ENCODE measurements at regions not wholly inside any gene's neighbourhood (a gene's known extent, or its start where the extent isn't known, plus 50 kb on each side); places are given as distances from the start of the nearest gene placed in this dataset.
"Not testable (repeated sequence)": the region's sequence is repeated elsewhere in the genome, so short reads cannot be mapped to it uniquely, and the experiment has no call there.

DNA sequence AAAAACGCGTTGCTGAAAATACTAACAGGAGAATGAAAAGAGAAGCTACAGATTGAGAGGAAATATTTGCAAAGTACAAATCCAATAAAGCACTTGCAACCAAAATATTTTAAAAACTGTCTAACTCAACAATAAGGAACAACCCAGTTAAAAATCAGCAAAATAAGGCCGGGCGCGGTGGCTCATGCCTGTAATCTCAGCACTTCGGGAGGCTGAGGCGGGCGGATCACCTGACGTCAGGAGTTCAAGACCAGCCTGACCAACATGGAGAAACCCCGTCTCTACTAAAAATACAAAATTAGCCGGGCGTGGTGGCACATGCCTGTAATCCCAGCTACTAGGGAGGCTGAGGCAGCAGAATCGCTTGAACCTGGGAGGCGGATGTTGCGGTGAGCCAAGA, 798.6 kb downstream of the PLCL1 start:
- DNase-seq, result not testable (repeated sequence)

DNA sequence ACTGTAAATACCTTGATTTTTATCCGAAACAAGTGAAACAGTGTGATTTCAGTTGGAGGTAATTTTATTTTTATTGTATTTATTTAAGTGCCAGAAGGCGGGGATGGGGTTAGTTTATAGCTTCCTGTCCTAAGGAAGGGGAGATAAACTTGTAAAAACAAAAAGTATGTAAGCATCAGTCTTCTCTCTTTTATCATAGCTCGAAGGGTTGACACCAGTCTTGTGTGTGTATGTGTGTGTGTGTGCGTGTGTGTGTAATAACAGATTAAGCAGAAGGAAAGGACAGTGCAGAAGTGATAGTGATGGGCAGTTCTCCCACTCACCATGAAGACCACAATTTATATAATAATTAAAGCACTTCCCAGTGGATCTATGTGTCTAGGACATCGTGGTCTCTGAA, 793.3 kb downstream of the PLCL1 start:
- DNase-seq, result no peak

DNA sequence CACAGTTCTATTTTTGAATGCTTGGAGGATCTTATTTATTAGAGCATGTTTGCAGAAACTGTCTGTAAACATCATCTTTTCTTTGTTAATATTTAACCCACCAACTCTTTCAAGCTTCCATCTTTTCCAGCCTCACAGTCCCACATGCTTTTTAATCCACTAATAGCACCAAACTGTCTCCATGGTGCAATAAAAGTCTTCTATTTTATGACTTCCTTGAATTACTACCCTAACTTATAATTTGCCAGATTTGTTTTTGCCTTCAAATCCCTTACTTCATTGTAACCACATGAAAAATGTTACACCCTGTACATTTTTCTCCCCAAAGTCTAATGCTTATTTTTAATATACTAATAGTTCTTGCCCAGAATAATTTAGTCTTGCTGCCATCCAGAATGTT, 792.6 kb downstream of the PLCL1 start:
- no peak for DNase-seq

DNA sequence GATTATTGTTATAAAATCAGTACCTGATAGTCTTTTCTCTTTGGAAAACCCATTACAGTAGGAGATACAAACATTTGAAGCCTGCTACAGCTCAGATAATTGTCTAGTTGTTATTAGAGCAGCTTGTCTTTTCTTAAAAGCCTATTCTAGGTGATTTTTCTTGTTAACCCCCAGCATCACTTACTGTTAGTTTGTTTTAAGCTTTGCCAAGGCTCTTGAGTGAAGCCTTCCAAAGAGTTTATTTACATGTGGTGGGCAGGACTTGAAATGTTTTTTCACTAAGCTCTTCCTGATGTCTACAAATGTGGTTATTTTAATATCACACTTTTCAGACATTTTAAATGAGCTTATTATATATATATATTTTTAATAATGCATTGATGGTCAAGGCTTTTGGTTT, 791.3 kb downstream of the PLCL1 start:
- DNase-seq, result no peak

DNA sequence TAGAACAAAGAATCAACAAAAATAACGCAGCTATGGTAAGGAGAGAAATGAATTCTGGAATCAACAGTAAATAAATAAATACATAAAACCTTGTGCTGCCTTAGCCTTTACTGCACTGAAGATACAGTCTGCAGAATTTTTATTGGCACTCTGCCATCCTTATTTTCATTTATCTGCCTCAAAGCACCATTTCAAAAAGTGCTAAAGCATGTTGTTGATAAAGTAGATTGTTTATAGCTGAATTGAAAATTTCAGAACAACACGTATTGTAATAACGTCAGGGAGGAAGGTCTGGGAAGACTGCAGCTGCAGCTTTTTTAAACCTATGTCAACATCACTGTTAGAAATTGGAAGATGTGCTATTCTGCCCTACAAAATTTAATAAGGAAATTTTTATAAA, 787.2 kb downstream of the PLCL1 start:
- DNase-seq, result no peak

DNA sequence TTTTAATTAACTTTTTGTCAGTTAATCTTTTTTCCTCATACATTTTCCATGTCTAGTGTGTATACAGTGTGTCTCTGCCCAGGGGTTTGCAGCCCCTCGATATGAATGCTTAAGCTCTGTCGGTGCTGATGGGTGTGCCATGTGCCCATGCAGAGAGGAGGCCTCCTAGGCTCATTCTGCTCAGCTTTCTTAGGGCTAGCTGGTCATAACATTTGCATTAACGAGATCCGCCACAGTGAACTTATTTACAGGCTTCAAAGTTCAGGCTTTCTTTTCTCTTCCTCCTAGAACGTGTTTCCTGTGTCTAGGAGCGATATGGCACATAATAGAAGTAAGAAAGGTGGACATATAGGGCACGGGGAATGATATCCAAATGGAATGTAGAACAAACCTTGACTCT, 783.3 kb downstream of the PLCL1 start:
- no peak for DNase-seq

DNA sequence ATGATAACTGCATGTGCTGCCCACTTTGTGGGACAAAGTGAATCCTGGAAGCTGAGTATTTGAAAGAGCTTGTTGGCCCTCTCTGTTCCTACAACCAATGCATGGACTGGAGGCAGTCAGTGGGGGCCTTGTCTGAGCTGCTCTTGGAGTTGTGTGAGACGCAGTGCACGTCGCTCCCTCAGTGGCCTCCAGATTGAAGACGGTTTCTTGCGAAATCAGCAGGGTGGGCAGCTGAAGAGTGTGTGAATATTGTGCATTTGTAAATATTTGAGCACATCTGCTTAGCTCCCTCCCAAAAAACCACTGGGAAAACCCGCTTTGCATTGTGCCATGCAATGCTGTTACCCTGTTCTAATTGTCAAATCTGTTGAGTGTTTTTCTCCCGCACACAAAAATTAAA, 782.8 kb downstream of the PLCL1 start:
- no peak for DNase-seq

DNA sequence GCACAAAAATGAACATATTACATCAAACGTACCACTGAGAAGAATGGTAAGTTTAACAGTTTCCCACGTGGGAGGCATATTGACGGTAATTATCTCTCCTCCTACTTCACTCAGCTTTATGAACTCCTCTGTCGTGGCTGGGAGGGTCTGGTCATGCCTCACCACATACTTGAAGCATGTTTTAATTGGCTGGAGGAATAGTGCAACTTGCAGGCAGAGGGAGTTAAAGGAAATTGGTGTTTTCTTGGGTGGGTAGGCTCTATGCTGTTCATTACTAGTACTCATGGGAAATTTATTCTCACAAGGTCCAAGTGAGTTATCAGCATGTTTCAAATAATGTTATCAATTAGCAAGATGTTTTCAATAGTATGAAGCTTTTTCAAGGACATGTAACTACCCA, 767.0 kb downstream of the PLCL1 start:
- no peak for DNase-seq

DNA sequence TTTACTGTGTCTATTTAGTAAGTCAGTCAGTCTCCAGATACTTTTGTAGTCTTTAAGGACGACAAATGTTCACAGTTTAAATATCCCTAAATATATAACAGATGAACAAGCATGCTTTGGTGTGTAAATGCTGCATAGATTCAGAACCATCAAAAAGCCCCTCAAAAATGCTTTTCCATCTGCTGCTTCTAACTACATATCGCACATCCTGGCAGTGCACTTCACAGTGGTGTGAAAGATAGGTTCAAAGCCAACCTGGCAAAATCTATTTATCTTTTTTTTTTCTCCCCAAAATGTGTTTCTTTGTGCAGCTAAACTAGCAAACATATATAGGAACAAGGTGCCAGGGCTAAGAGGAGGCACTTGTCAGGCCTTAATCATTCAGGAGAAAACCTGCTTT, 753.8 kb downstream of the PLCL1 start:
- DNase-seq, result no peak

DNA sequence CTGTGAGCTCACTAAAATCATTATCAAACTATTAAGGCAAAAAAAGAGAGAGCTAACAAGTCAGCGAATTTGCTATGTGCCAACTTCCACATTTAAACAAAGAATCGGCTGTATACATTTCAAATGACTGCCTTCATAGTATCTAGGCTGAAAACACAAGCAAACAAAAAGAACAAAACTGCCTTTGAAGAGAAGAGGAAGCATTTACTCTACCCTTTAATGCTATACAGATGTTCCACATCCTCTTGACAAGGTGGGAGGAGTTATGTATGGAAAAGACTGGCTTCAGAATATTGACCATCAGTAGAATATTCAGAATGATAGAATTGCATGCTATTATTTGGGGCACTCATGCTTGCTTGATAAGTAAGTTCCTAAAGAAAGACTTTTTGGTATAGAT, 741.7 kb downstream of the PLCL1 start:
- DNase-seq, result no peak

DNA sequence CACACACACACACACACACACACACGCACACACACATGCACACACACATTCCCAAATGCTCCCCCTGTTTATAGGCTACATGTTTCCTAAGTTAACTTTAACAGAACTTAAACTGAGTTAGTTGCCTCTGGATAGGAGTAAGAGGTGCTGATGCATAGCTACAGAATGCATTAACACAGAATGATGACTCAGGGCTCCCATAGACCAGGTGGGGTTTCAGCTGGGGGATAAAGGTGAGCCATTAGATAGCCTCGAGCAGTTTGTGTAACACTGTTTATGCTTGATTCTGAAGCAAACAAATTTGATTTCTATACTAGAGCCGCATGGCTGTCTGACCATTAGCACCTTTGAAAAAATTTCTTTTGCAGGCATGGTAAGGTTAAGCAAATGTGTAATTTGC, 741.0 kb downstream of the PLCL1 start:
- DNase-seq, result no peak

DNA sequence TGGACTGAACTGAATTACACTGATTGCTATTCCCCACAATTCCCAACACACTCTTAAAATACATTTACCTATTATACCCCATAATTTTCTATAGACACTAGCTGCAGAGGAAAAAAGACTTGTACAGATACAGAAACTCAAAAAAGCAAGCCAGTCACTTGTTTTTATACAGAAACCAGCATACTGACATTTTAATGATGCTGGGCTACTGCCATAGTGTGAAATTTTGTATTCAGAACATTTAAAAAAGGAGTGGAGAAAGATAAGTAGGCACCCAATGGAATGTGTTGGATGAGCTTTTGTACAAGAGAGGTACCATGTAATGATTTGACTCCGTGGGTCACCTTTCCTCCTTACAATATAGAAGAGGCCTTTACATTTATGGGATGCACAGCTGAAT, 740.1 kb downstream of the PLCL1 start:
- DNase-seq, result no peak

DNA sequence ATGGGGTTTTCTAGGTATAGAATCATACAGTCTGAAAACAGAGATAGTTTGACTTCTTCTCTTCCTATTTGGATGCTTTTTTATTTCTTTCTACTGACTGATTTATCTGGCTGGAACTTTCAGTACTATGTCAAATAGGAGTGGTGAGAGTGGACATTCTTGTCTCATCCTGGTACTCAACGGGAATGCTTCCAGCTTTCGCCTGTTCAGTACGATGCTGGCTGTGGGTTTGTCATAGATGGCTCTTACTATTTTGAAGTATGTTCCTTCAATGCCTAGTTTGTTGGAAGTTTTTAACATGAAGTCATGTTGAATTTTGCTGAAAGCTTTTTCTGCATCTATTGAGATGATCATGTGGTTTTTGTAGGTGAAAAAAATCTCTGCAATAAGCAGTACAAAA, 730.4 kb downstream of the PLCL1 start:
- DNase-seq, result no peak

DNA sequence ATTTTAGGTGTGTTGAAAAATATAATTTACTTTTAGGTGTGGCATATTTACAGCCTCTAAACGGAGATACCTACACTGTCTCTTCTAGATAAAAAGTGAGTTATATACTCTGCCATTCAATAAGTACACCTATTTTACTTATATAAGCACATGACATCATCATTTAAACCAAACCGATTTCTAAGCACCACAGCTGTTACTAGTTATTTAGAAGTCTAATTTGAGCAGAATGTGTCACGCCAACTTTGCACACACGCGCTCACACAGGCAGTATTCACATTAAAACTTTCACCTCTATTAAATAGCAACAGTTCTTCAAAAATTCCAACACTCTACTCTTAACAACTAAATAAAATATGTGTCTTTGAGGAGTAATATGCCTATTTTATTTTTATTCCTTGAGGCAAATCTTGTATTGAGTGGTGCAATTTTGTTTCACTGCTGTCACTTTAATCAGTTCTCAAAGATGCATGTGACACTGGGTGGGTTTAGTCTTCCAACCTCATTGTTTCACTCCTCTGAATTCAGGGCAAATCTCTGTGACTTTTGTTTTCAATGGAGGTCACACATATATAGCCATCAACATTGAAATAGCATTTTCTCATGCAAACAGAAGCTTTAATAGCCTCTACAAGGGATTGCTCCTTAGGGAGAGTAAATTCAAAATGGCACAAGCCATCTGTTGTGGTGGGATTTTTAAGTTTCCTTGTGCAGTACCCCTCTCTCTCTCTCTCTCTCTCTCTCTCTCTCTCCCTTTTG, 721.0 kb downstream of the PLCL1 start:
- DNase-seq, result no peak

DNA sequence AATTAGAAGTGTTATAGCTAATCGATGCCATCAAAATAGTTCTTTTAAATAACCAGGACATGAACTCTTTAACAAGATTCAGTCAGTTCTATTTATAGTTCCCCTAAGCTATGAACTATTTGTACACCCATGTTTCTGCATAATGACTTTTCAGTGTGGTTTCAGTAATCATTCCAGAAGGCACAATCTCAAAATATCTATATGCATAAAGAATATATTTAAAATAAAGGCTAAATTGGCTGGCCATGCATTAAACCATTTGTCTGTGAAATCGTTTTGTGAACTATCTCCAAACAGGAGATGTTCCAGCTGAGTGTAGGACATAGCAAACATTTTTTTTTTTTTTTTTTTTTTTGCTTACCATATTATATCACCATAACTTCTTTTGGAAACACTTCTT, 719.3 kb downstream of the PLCL1 start:
- DNase-seq, result no peak

DNA sequence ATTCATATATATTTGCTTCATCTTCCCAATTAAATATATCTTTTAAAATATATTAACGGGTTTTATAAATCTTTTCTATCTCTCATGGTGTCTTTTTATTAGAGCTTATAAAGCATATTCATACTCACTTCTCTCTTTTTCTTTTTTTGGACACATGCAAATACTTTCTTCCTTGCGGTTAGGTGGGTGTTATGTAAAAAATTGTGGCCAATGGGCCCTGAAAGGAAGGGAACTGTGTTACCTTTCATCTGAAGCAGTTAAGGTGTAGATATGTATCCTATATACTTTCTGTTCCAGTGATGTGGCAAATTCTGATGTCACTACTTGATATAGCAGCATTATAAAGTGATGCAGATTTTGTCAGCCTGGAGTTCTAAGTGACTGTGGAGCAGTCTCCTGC, 714.5 kb downstream of the PLCL1 start:
- no peak for DNase-seq

DNA sequence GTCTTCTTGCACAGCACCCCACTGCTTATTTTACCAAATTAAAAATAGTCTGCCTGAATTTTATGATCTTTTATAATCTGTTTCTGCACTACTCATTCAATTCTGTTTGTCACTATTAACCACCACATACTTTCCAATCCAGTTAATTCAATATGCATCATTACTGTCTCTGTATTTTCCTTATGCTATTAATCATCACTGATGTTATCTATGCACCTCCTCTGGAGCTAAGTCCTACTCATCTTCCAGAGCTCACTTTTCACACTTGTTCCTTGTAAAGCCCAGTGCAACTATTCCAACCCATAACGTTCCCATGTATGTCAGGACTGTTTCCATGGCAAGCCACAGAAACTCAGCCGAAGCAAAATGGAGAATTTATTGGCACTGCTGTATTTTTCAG, 713.6 kb downstream of the PLCL1 start:
- no peak for DNase-seq

DNA sequence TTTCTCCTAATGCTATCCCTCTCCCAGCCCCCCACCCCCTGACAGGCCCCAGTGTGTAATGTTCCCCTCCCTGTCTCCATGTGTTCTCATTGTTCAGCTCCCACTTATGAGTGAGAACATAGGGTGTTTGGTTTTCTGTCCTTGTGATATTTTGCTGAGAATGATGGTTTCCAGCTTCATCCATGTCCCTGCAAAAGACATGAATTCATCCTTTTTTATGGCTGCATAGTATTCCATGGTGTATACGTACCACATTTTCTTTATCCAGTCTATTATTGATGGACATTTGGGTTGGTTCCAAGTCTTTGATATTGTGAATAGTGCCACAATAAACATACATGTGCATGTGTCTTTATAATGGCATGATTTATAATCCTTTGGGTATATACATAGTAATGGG, 704.2 kb downstream of the PLCL1 start:
- not testable (repeated sequence) for DNase-seq

DNA sequence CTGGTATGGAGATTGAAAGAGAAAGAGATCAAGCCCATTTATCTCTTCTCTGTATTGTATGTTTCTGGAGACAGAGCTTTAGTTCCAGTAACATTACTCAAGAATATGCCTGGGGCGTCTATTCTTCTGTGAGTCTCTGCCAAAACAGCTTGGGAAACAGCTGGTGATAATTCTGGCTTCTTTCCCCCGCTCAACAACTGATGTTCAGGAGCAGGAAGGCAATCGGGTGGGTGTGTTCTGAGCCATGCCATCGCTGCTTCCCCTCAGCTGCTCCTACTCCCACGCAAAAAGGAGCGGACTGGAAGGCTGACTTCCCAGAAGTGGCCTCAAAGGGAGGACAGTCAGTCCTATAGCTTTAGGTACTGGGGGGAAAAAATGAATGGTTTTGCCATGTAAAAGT, 695.1 kb downstream of the PLCL1 start:
- no peak for DNase-seq

DNA sequence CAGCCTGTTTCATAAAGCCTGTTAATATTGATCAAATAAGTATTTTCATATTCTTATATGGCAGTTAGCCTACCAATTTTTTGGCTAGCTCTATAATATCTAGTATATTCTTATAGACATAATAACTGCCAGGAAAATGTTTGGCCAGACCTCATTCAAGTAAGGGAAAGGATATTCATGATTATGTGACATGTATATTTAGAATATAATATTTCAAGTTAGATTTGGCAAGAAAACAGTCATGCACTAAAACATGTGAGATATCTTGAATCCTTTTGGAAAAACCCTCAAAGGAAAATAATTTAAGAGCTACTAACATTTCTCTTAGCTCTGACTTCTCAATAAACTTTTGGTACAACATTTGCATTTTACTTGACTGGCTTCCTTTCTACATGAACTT, 694.1 kb downstream of the PLCL1 start:
- no peak for DNase-seq

DNA sequence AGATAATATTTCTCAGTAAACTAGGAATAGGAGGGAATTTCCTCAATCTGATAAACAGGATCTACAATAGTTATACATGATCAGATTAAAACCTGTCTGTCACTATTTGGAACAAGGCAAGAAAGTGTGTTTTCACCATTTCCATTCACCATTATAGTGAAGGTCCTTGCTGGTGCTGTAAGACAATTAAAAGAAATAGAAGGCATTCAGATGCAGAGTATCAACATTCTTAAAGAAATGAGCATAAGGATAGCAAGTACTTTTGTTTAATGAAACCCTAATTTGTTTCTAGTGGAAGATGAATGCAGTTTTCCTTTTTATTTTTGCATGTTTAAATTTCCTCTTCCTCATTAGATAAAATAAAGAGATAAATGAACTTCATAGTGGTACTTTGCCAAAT, 693.7 kb downstream of the PLCL1 start:
- DNase-seq, result no peak

DNA sequence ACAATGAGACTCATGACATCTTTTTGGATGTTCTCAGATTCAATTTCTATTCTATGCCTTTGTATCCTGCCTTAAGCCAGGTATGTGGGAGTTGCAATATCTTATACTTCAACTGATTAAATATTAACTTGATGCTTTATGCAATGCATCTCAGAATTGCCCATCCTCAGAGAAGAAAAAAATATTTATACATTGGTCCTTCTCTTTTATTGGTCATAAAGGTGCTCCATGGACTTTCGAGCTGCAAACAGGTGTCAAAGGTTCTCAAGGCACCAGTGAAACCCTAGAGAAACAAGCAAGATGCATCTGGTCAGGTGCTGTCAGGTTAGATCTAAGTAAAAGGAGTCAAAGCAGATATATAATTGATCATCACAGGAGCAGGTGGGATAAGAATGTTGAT, 690.5 kb downstream of the PLCL1 start:
- DNase-seq, result no peak

DNA sequence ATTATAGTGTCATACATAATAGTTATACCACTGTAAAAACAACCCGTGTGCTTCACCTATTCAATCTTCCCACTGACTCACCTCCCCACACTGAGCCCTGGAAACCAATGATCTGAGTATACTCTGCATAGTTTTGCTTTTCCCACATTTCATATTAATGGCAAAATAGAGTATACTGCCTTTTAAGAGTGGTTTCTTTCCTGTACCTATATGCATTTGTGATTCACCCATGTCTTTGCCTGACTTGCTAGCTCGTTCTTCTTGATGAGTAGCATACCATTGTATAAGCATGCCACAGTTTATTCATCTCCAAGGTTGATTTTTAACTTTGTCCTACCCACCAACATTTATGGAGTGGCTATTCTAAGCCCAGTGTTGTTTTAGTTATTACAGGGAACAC, 686.4 kb downstream of the PLCL1 start:
- DNase-seq, result no peak

DNA sequence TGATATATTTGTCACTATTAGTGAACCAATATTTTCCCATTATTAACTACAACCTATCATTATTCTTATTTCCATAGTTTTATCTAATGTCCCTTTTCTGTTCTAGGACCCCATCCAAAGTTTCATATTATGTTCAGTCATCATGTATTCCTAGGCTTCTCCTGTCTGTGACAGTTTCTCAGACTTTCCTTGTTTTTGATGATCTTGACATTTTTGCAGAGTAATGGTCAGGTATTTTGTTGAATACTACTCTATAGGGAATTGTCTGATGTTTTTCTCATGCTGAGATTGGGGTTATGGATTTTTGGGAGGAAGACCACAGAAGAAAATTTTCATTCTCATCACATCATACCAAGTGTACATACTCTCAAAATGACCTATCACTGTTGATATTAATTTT, 684.6 kb downstream of the PLCL1 start:
- DNase-seq, result no peak

DNA sequence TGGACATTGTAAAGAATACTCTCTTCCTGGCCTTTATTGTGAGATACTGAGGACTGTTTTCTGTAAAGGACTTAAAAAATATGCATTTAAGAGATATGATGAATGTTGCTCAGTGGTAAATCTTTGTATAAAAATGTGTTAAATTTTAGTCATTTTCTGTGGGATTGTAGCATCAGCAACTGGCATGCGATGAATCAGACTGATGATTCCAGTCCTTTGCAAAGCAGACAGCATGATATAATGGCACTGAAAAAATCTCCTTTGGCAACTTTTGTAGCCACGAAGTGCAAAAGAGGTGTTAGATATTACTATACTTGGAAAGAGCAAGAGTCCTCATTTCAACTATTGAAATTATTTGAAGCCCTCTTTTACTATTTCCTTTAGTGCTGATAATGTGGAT, 678.7 kb downstream of the PLCL1 start:
- DNase-seq, result no peak

DNA sequence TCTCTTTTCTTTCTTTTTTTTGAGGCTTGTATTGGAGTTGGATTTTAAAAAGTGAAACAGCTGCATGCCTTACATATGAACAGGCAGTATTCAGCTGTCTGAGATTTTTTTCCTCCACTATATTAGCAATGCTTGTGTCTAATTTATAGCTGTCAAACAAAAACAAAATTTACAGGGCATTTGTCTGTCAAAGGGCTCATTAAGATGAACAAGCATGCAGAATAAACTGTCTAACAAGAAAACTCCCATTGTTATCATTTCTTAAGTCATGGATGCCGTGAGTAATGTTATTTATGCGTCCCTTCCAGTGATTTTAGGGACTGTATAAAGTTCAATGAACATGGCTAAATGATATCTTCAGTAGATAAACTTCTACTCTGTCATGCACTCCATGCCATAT, 674.7 kb downstream of the PLCL1 start:
- DNase-seq, result no peak
